Natural killer cell (primary cell): ENCODE measurements at regions not wholly inside any gene's neighbourhood (a gene's known extent, or its start where the extent isn't known, plus 50 kb on each side); places are given as distances from the start of the nearest gene placed in this dataset.

Source experiments
- ATAC-seq, 3 donors: fragments of 150-1000 bp in 2 of 3; fragments of 200-7000 bp in 1 of 3; cut with Tn5 transposase; 1 replicate in 1 of 3; 2 replicates in 2 of 3; pipeline ENCODE4 v1.10.0; 2021; ENCODE audit warnings: mild to moderate bottlenecking in 2 of 3, moderate library complexity in 2 of 3
- DNase-seq, 2 donors: peaks; one replicate each; pipeline versions ENCODE4 v3.0.0 to v3.0.0-alpha.2; 2013 to 2021; ENCODE audit warnings: mixed read lengths in 1 of 2
- H3K27ac ChIP-seq: one replicate; pipeline ENCODE4 v1.5.1; 2013; ENCODE audit warnings: mild to moderate bottlenecking, low read length
- H3K27me3 ChIP-seq: one replicate; pipeline ENCODE4 v1.6.1; 2013; ENCODE audit warnings: low read length; ENCODE audit not compliant: control insufficient read depth, insufficient read depth
- H3K36me3 ChIP-seq: one replicate; pipeline ENCODE4 v1.6.1; 2013; ENCODE audit warnings: low read length; ENCODE audit not compliant: control insufficient read depth, insufficient read depth
- H3K4me1 ChIP-seq: one replicate; pipeline ENCODE4 v1.6.1; 2013; ENCODE audit warnings: low read length; ENCODE audit not compliant: control insufficient read depth, insufficient read depth
- H3K4me3 ChIP-seq: one replicate; pipeline ENCODE4 v1.5.1; 2013; ENCODE audit warnings: low read length
- H3K9me3 ChIP-seq: one replicate; pipeline ENCODE4 v1.6.1; 2013; ENCODE audit warnings: low read length; ENCODE audit not compliant: control insufficient read depth, insufficient read depth
- H3K27ac Mint-ChIP-seq, 2 donors: one replicate each; pipeline ENCODE4 v1.8.0; 2022; ENCODE audit warnings: mild to moderate bottlenecking in 2 of 2, mixed read lengths in 2 of 2, moderate library complexity in 1 of 2
- H3K27me3 Mint-ChIP-seq, 2 donors: one replicate each; pipeline ENCODE4 v1.8.0; 2022; ENCODE audit warnings: low read depth in 2 of 2, mixed read lengths in 2 of 2
- H3K36me3 Mint-ChIP-seq: one replicate; pipeline ENCODE4 v1.8.0; 2022; ENCODE audit warnings: mixed read lengths
- H3K4me1 Mint-ChIP-seq, 2 donors: one replicate each; pipeline ENCODE4 v1.8.0; 2022; ENCODE audit warnings: mixed read lengths in 2 of 2
- H3K4me3 Mint-ChIP-seq: one replicate; pipeline ENCODE4 v1.8.0; 2022; ENCODE audit warnings: mild to moderate bottlenecking, moderate library complexity, mixed read lengths
- H3K9me3 Mint-ChIP-seq, 2 donors: one replicate each; pipeline ENCODE4 v1.8.0; 2022; ENCODE audit warnings: mixed read lengths in 2 of 2
- WGBS: methylation state at CpG from one replicate; pipeline ENCODE4 v1.1.7; 2013; ENCODE audit warnings: missing lambda C conversion rate; ENCODE audit not compliant: insufficient coverage; 5-methylcytosine and 5-hydroxymethylcytosine counted together
- intact Hi-C: fragments of 100-400 bp; cut with micrococcal nuclease; formaldehyde crosslinking; loops from one replicate; pipeline ENCODE4 v1.14.2; 2022
- TF ChIP-seq, protein P1 (sequence below): fragments of 200-600 bp; IDR thresholded peaks from one replicate; pipeline ENCODE4 v1.8.0; 2022; ENCODE audit warnings: antibody characterized with exemption

DNA sequence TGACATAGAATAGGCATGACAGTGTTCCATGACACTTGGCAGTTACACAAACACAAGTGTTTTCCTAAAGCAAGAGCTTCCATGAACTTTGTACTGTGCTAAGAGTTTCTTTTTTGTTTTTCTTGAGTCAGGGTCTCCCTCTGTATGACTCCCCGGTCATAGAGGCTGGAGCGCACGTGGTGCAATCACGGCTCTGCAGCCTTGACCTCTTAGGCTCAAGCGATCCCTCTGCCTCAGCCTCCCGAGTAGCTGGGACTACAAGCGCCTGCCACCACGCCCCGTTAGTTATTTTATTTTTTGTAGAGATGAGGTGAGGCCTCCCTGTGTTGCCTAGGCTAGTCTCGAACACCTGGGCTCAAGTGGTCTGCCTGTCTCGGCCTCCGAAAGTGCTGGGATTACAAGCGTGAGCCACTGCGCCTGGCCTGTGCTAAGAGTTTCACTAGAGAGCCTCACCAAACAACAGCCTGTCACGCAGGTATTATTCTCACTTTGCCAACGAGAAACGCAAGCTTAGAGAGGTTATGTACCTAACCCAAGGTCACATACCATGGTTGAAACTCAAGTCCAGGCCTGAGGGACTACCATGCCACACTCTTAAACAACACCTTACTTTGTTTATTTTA lies 355.9 kb downstream of the KLF12 start:
- WGBS, result 98% methylated on average over 17 of the region's 17 CpGs
- no peak overlapping the region for H3K27ac Mint-ChIP-seq

DNA sequence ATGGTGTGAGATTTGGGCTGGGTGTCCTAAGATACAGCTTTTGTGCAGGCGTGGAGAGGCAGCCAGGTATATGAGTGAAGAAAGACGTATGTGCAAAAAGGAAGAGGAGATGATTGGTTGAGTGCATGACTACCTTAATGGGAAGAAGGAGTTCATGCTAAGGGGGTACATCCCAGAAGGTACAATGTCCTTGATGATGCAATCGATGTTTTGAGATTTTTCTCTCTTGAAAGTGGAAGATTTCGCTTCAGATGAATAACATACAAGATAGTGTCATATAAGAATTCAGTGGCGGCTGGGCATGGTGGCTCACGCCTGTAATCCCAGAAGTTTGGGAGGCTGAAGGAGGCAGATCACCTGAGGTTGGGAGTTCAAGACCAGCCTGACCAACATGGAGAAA lies 357.1 kb downstream of the KLF12 start:
- H3K36me3 ChIP-seq, result peaks cover 25% of the 10 kb centered on the region
- no peak overlapping the region for H3K27ac ChIP-seq
- Mint-ChIP-seq H3K9me3 (no peaks in the 10 kb centered on the region), H3K4me1 (peaks cover 13 to 18% of the 10 kb centered on the region in 2 donors), H3K27ac (peak overlapping the region in 1 of 2 donors; percentile 3), H3K36me3 (peaks cover 8% of the 10 kb centered on the region), H3K27me3 (no peaks in the 10 kb centered on the region), H3K4me3 (no peak overlapping the region)
- DNase-seq (no peak), ATAC-seq (no peak)
- no peak overlapping the region for H3K4me3 ChIP-seq
- H3K27me3 ChIP-seq, result no peaks in the 10 kb centered on the region
- H3K4me1 ChIP-seq, result no peaks in the 10 kb centered on the region
- intact Hi-C loops, result no loop called here
- H3K9me3 ChIP-seq, result no peaks in the 10 kb centered on the region
- WGBS, result 98% methylated on average over 6 of the region's 6 CpGs
- TF ChIP-seq, protein P1, sequence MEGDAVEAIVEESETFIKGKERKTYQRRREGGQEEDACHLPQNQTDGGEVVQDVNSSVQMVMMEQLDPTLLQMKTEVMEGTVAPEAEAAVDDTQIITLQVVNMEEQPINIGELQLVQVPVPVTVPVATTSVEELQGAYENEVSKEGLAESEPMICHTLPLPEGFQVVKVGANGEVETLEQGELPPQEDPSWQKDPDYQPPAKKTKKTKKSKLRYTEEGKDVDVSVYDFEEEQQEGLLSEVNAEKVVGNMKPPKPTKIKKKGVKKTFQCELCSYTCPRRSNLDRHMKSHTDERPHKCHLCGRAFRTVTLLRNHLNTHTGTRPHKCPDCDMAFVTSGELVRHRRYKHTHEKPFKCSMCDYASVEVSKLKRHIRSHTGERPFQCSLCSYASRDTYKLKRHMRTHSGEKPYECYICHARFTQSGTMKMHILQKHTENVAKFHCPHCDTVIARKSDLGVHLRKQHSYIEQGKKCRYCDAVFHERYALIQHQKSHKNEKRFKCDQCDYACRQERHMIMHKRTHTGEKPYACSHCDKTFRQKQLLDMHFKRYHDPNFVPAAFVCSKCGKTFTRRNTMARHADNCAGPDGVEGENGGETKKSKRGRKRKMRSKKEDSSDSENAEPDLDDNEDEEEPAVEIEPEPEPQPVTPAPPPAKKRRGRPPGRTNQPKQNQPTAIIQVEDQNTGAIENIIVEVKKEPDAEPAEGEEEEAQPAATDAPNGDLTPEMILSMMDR, result no peak

More for the DNA sequence above, 355.9 kb downstream of the KLF12 start:
- H3K4me3 ChIP-seq, result no peak overlapping the region
- H3K36me3 ChIP-seq, result peaks cover 22% of the 10 kb centered on the region
- intact Hi-C loops, result no loop called here
- Mint-ChIP-seq H3K4me1 (peaks cover 18 to 21% of the 10 kb centered on the region in 2 donors), H3K27me3 (no peaks in the 10 kb centered on the region), H3K4me3 (no peak overlapping the region), H3K9me3 (no peaks in the 10 kb centered on the region), H3K36me3 (peaks cover 8% of the 10 kb centered on the region)
- DNase-seq (no peak), ATAC-seq (no peak)
- no peak overlapping the region for H3K27ac ChIP-seq
- TF ChIP-seq, protein P1, result no peak
- H3K27me3 ChIP-seq, result no peaks in the 10 kb centered on the region
- no peaks in the 10 kb centered on the region for H3K9me3 ChIP-seq
- no peaks in the 10 kb centered on the region for H3K4me1 ChIP-seq

DNA sequence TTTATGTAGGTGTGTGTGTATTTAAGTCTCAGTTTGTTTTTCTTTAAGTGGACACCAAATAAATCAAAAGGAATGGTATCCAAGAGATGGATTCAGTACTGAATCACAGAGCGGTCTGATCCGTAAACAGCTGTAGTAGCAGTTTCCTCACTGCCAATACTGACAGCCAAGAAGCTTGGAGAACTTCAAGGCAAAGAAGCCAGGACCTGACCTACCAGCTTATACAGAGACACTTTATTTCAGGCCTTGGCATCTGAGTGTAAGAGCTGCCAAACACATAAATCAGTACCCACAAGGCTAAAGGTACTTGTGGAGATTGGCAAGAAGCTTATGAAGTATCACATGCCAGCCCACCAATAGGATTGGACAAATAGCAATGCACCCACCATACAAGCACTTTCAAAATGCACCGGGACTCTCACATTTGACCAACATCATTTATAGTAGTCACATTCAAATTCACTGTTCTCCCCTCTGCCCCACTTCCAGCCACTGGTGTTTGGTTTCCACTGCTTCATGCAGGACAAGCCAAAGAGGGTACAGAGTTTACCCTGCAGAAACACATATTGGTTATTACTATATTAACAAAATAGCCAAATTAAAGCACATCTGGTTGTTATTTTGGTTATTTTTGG lies 357.9 kb downstream of the KLF12 start:
- intact Hi-C loops, result no loop called here
- TF ChIP-seq, protein P1, result no peak
- Histone ChIP-seq H3K4me1 (no peaks in the 10 kb centered on the region), H3K36me3 (peaks cover 22% of the 10 kb centered on the region), H3K27ac (no peak overlapping the region), H3K27me3 (no peaks in the 10 kb centered on the region), H3K9me3 (no peaks in the 10 kb centered on the region), H3K4me3 (no peak overlapping the region)
- WGBS, result 95% methylated on average over 3 of the region's 3 CpGs
- Mint-ChIP-seq H3K36me3 (peaks cover 8% of the 10 kb centered on the region), H3K9me3 (no peaks in the 10 kb centered on the region), H3K27ac (no peak overlapping the region), H3K4me3 (no peak overlapping the region), H3K27me3 (no peaks in the 10 kb centered on the region), H3K4me1 (peaks cover 15 to 16% of the 10 kb centered on the region in 2 donors)
- DNase-seq (no peak), ATAC-seq (no peak)
